Endothelial cell of umbilical vein (primary cell): ENCODE measurements at regions not wholly inside any gene's neighbourhood (a gene's known extent, or its start where the extent isn't known, plus 50 kb on each side); places are given as distances from the start of the nearest gene placed in this dataset.

Source experiments
- BruUV-seq: library from RNA; stranded (reverse); fragments of 400-500 nt; replicated peaks from 2 replicates; lab custom pipeline; 2021; lab: Mats Ljungman, UMichigan
- CTCF ChIA-PET: fragments of 300-600, 350-600 bp; sonication (Branson Sonifier 250); formaldehyde crosslinking; loops from one replicate; lab custom pipeline; 2021; ENCODE audit warnings: antibody characterized with exemption, inconsistent platforms; lab: Charles Lee
- POLR2A ChIA-PET: fragments of 300-600, 350-600 bp; sonication (Branson Sonifier 250); formaldehyde crosslinking; loops from one replicate; lab custom pipeline; 2021; ENCODE audit warnings: antibody characterized with exemption, inconsistent platforms; lab: Charles Lee
- DNase-seq: peaks from one replicate; pipeline ENCODE4 v3.0.0-alpha.2; 2011; ENCODE audit warnings: low read depth, low spot score
- FAIRE-seq: peaks from 2 replicates; lab custom pipeline; 2011; peaks lifted over from hg19 to GRCh38; lab: Jason Lieb, UNC
- H2AFZ ChIP-seq: 2 replicates; pipeline ENCODE4 v1.6.0; 2012; ENCODE audit warnings: low read depth, low read length, control low read depth, inconsistent platforms
- H3K27ac ChIP-seq: 2 replicates; pipeline ENCODE4 v1.5.1; 2011; ENCODE audit warnings: low read depth, mild to moderate bottlenecking, control low read depth, low read length, moderate library complexity; ENCODE audit not compliant: insufficient read depth
- H3K27me3 ChIP-seq, 2 experiments: 2 replicates each; pipeline versions ENCODE4 v1.6.0 to v1.6.1; 2011; ENCODE audit warnings: low read length in 2 of 2, mixed read lengths in 1 of 2; ENCODE audit not compliant: control insufficient read depth in 2 of 2, insufficient read depth in 2 of 2
- H3K36me3 ChIP-seq, 2 experiments: 2 replicates in 1 of 2; 3 replicates in 1 of 2; pipeline ENCODE4 v1.5.1; 2011; ENCODE audit warnings: low read length in 2 of 2, mild to moderate bottlenecking in 1 of 2, moderate library complexity in 1 of 2; ENCODE audit not compliant: control insufficient read depth in 2 of 2, insufficient read depth in 2 of 2; ENCODE audit errors: extremely low read depth in 1 of 2
- H3K4me1 ChIP-seq: 3 replicates; pipeline ENCODE4 v1.5.1; 2011; ENCODE audit warnings: mild to moderate bottlenecking, low read length; ENCODE audit not compliant: control insufficient read depth, insufficient read depth; ENCODE audit errors: extremely low read depth
- H3K4me2 ChIP-seq: 2 replicates; pipeline ENCODE4 v1.6.1; 2011; ENCODE audit warnings: low read length, control low read depth, mixed read lengths; ENCODE audit not compliant: insufficient read depth
- H3K4me3 ChIP-seq, 3 experiments: fragments of 200-600 bp in 1 of 3; sonication (generic), shearing (Covaris generic) in 1 of 3; replicated peaks in 1 of 3; 2 replicates each; pipeline ENCODE4 v1.5.1; 2011 to 2016; ENCODE audit warnings: control low read depth in 3 of 3, low read length in 3 of 3, mild to moderate bottlenecking in 2 of 3, inconsistent platforms in 1 of 3, low read depth in 1 of 3, moderate library complexity in 1 of 3; ENCODE audit not compliant: insufficient read depth in 1 of 3
- H3K79me2 ChIP-seq: 2 replicates; pipeline ENCODE4 v1.6.0; 2012; ENCODE audit warnings: low read length, inconsistent platforms; ENCODE audit not compliant: control insufficient read depth, insufficient read depth
- H3K9ac ChIP-seq: replicated peaks from 2 replicates; pipeline ENCODE3; 2011; ENCODE audit warnings: low read length, control low read depth; ENCODE audit not compliant: insufficient read depth; ENCODE audit errors: extremely low read depth
- H3K9me1 ChIP-seq: replicated peaks from 3 replicates; pipeline ENCODE4 v1.6.0; 2011; ENCODE audit warnings: mild to moderate bottlenecking, low read length; ENCODE audit not compliant: control insufficient read depth, insufficient read depth; ENCODE audit errors: extremely low read depth
- H3K9me3 ChIP-seq: replicated peaks from 2 replicates; pipeline ENCODE4 v1.5.1; 2012; ENCODE audit warnings: low read length, inconsistent platforms; ENCODE audit not compliant: control insufficient read depth, insufficient read depth
- H4K20me1 ChIP-seq: replicated peaks from 2 replicates; pipeline ENCODE3; 2011; ENCODE audit warnings: mild to moderate bottlenecking, low read length; ENCODE audit not compliant: control insufficient read depth, insufficient read depth; ENCODE audit errors: extremely low read depth
- CTCF ChIP-seq, 2 donors: IDR thresholded peaks; 1 replicate in 1 of 2; 2 replicates in 1 of 2; pipeline ENCODE4 v1.5.1; 2011; ENCODE audit warnings: low read length in 2 of 2, mild to moderate bottlenecking in 2 of 2, moderate library complexity in 2 of 2, control low read depth in 1 of 2, inconsistent platforms in 1 of 2, low read depth in 1 of 2; ENCODE audit not compliant: insufficient read depth in 1 of 2; ENCODE audit errors: extremely low read depth in 1 of 2
- EZH2 ChIP-seq: IDR thresholded peaks from 2 replicates; pipeline ENCODE4 v1.6.1; 2012; ENCODE audit warnings: borderline replicate concordance, low read depth, mild to moderate bottlenecking, moderate library complexity, low read length, inconsistent platforms; ENCODE audit not compliant: severe bottlenecking
- FOS ChIP-seq: IDR thresholded peaks from 2 replicates; pipeline ENCODE4 v1.6.1; 2011; ENCODE audit warnings: mild to moderate bottlenecking, low read length, moderate library complexity, borderline replicate concordance; ENCODE audit not compliant: insufficient read depth
- GATA2 ChIP-seq: IDR thresholded peaks from 2 replicates; pipeline ENCODE4 v1.7.0; 2011; ENCODE audit warnings: low read depth, mild to moderate bottlenecking, moderate library complexity, mixed read lengths, low read length; ENCODE audit not compliant: insufficient read length, insufficient read depth
- JUN ChIP-seq: IDR thresholded peaks from 2 replicates; pipeline ENCODE4 v1.6.1; 2011; ENCODE audit warnings: borderline replicate concordance, low read depth; ENCODE audit not compliant: insufficient read length, insufficient read depth
- MAX ChIP-seq: IDR thresholded peaks from 2 replicates; pipeline ENCODE4 v1.6.1; 2011; ENCODE audit not compliant: insufficient read depth, insufficient read length
- MYC ChIP-seq: IDR thresholded peaks from one replicate; pipeline ENCODE4 v1.6.1; 2011; ENCODE audit warnings: mild to moderate bottlenecking, low read depth, low read length
- POLR2A ChIP-seq: IDR thresholded peaks from 2 replicates; pipeline ENCODE4 v1.6.1; 2012; ENCODE audit warnings: low read depth, mild to moderate bottlenecking, control low read depth, low read length
- POLR2AphosphoS5 ChIP-seq: IDR thresholded peaks from 2 replicates; pipeline ENCODE4 v1.6.1; 2012; ENCODE audit warnings: low read depth, mild to moderate bottlenecking, control low read depth, low read length, moderate library complexity; ENCODE audit not compliant: insufficient read depth
- dilution Hi-C: fragments of 300-500 bp; cut with MboI; formaldehyde crosslinking; loops from one replicate; pipeline ENCODE4 v1.15.0; 2019; ENCODE audit warnings: low sequenced_read_pairs; ENCODE audit not compliant: extremely low pct_ligation_motif_present
- intact Hi-C: fragments of 100-400 bp; cut with micrococcal nuclease; formaldehyde crosslinking; loops from one replicate; pipeline ENCODE4 v1.10.0; 2022

GRCh38 chr2:41543726-41544125 is 504.1 kb upstream of the PKDCC start:
- no peaks in the 10 kb centered on the region for H3K9me1 ChIP-seq
- H3K9me3 ChIP-seq, result no peaks in the 10 kb centered on the region
- intact Hi-C loops, result no loop called here
- H3K36me3 ChIP-seq, result no peaks in the 10 kb centered on the region
- H3K4me3 ChIP-seq, result no peak overlapping the region
- DNase-seq (no peak), FAIRE-seq (no peak)
- no peak overlapping the region for H2AFZ ChIP-seq
- POLR2A ChIA-PET, result no interaction called here
- CTCF ChIA-PET, result interaction anchor here (0.8 kb wide), 1 partner anchor 13 kb away, joined by 3 read pairs; no protein-coding TSS in a partner anchor
- no peak overlapping the region for H3K27ac ChIP-seq
- no peak overlapping the region for H3K9ac ChIP-seq
- no peak for TF ChIP-seq EZH2
- BruUV-seq, result no TSS peak
- no peak overlapping the region for H3K4me2 ChIP-seq
- H3K79me2 ChIP-seq, result no peaks in the 10 kb centered on the region
- H4K20me1 ChIP-seq, result no peaks in the 10 kb centered on the region
- no peaks in the 10 kb centered on the region for H3K4me1 ChIP-seq
- dilution Hi-C loops, result no loop called here
- H3K27me3 ChIP-seq, result no peaks in the 10 kb centered on the region

- Histone ChIP-seq H3K27ac (no peak overlapping the region), H3K36me3 (no peaks in the 10 kb centered on the region), H2AFZ (no peak overlapping the region), H3K4me1 (no peaks in the 10 kb centered on the region), H3K27me3 (no peaks in the 10 kb centered on the region), H3K9me1 (no peaks in the 10 kb centered on the region), H3K9ac (no peak overlapping the region), H3K4me2 (no peak overlapping the region), H4K20me1 (no peaks in the 10 kb centered on the region), H3K79me2 (no peaks in the 10 kb centered on the region), H3K9me3 (no peaks in the 10 kb centered on the region), H3K4me3 (no peak overlapping the region)
- FAIRE-seq, result no peak
- dilution Hi-C loops (no loop called here), intact Hi-C loops (no loop called here)
- CTCF ChIA-PET, result interaction anchor here (1.2 kb wide), 1 partner anchor 13 kb away, joined by 4 read pairs; no protein-coding TSS in a partner anchor
- POLR2A ChIA-PET, result no interaction called here
- DNase-seq, result no peak
- no peak for TF ChIP-seq POLR2A
- no peak for TF ChIP-seq POLR2AphosphoS5
- no peak for TF ChIP-seq FOS
- TF ChIP-seq MYC, result no peak
- TF ChIP-seq JUN, result no peak
- TF ChIP-seq MAX, result no peak
- no peak for TF ChIP-seq CTCF (IDR thresholded peaks at IDR 0.05; ENCODE audit: extremely low read depth in 1 of 2, insufficient read depth in 1 of 2, low read depth in 1 of 2, low read length in 2 of 2)
- no peak for TF ChIP-seq GATA2
- no TSS peak for BruUV-seq
Measured at GRCh38 chr2:41544709-41545108, 503.1 kb upstream of the PKDCC start.
